Panc1 (cell line): ENCODE measurements at regions not wholly inside any gene's neighbourhood (a gene's known extent, or its start where the extent isn't known, plus 50 kb on each side); places are given as distances from the start of the nearest gene placed in this dataset.

Source experiments
- ATAC-seq: fragments of 200-7000 bp; cut with Tn5 transposase; 2 replicates; pipeline ENCODE4 v1.9.1; 2020; ENCODE audit warnings: mild to moderate bottlenecking, moderate library complexity
- BruUV-seq: library from RNA; stranded (reverse); fragments of 400-500 nt; replicated peaks from 2 replicates; lab custom pipeline; 2021; lab: Mats Ljungman, UMichigan
- CTCF ChIA-PET: fragments of 300-600 bp; sonication (Branson Sonifier 250); formaldehyde crosslinking; loops from one replicate; lab custom pipeline; 2022; ENCODE audit warnings: antibody characterized with exemption; lab: Charles Lee
- POLR2A ChIA-PET: fragments of 300-600 bp; sonication (Branson Sonifier 250); formaldehyde crosslinking; loops from one replicate; lab custom pipeline; 2022; ENCODE audit warnings: antibody characterized with exemption; lab: Charles Lee
- DNase-seq: peaks from one replicate; pipeline ENCODE4 v3.0.0-alpha.2; 2010; ENCODE audit warnings: low read depth, low spot score
- H3K27ac ChIP-seq: 2 replicates; pipeline ENCODE4 v1.5.1; 2011; ENCODE audit warnings: mild to moderate bottlenecking, low read length, inconsistent platforms
- H3K27me3 ChIP-seq: fragments of 200-500 bp; sonication (Bioruptor generic); 2 replicates; pipeline ENCODE4 v1.6.0; 2014; ENCODE audit warnings: low read length, inconsistent platforms; ENCODE audit not compliant: control insufficient read depth, insufficient read depth
- H3K36me3 ChIP-seq: fragments of 200-500 bp; sonication (Bioruptor generic); 2 replicates; pipeline ENCODE4 v1.5.1; 2014; ENCODE audit warnings: inconsistent platforms, mild to moderate bottlenecking, low read length, moderate library complexity; ENCODE audit not compliant: control insufficient read depth, insufficient read depth
- H3K4me1 ChIP-seq: 2 replicates; pipeline ENCODE4 v1.5.1; 2011; ENCODE audit warnings: inconsistent platforms, mild to moderate bottlenecking, low read length, moderate library complexity; ENCODE audit not compliant: control insufficient read depth, insufficient read depth
- H3K4me3 ChIP-seq, 2 experiments: 2 replicates each; pipeline ENCODE4 v1.5.1; 2011 to 2012; ENCODE audit warnings: low read depth in 2 of 2, low read length in 2 of 2, mild to moderate bottlenecking in 2 of 2, inconsistent platforms in 1 of 2, moderate library complexity in 1 of 2
- H3K9me3 ChIP-seq: fragments of 200-500 bp; sonication (Bioruptor generic); 2 replicates; pipeline ENCODE4 v1.5.1; 2014; ENCODE audit warnings: low read depth, mild to moderate bottlenecking, inconsistent platforms, low read length, moderate library complexity; ENCODE audit not compliant: control insufficient read depth, insufficient read depth
- CTCF ChIP-seq: fragments of 450-650 bp; IDR thresholded peaks from 2 replicates; pipeline ENCODE4 v1.5.1; 2017; ENCODE audit warnings: mild to moderate bottlenecking
- POLR2AphosphoS5 ChIP-seq: IDR thresholded peaks from 2 replicates; pipeline ENCODE4 v1.6.1; 2012; ENCODE audit warnings: mild to moderate bottlenecking, low read depth, low read length, moderate library complexity
- REST ChIP-seq, 2 experiments: IDR thresholded peaks; 2 replicates each; pipeline ENCODE4 v1.6.1; 2011 to 2012; ENCODE audit warnings: low read depth in 2 of 2, control low read depth in 1 of 2, low read length in 1 of 2, mild to moderate bottlenecking in 1 of 2, moderate library complexity in 1 of 2; ENCODE audit not compliant: insufficient read depth in 1 of 2
- SIN3A ChIP-seq: IDR thresholded peaks from 2 replicates; pipeline ENCODE4 v1.6.1; 2012; ENCODE audit warnings: low read depth, mild to moderate bottlenecking, low read length, moderate library complexity, borderline replicate concordance; ENCODE audit not compliant: insufficient read depth
- TCF7L2 ChIP-seq: IDR thresholded peaks from 2 replicates; pipeline ENCODE4 v1.6.1; 2011; ENCODE audit warnings: mild to moderate bottlenecking, low read depth, low read length, inconsistent platforms
- in situ Hi-C: cut with HindIII; loops from 2 replicates; pipeline ENCODE4 v1.10.0; 2016; ENCODE audit warnings: low sequenced_read_pairs, low pct_unique_long_range_greater_than_20kb
- intact Hi-C: fragments of 100-400 bp; cut with micrococcal nuclease; formaldehyde crosslinking; loops from one replicate; pipeline ENCODE4 v1.10.0; 2022; ENCODE audit not compliant: unreplicated experiment

- no peaks in the 10 kb centered on the region for H3K36me3 ChIP-seq
- BruUV-seq, result no TSS peak
- ChIA-PET POLR2A (no interaction called here), CTCF (no interaction called here)
- in situ Hi-C loops (no loop called here), intact Hi-C loops (no loop called here)
- H3K4me1 ChIP-seq, result no peaks in the 10 kb centered on the region
- no peak for TF ChIP-seq POLR2AphosphoS5
- TF ChIP-seq SIN3A, result no peak
- no peak for TF ChIP-seq TCF7L2
- TF ChIP-seq CTCF, result no peak
- no peak for TF ChIP-seq REST (IDR thresholded peaks at IDR 0.05; ENCODE audit: insufficient read depth in 1 of 2, low read depth in 2 of 2, low read length in 1 of 2)
- no peak overlapping the region for H3K27ac ChIP-seq
- no peaks in the 10 kb centered on the region for H3K9me3 ChIP-seq
- DNase-seq, result no peak
- no peak overlapping the region for H3K4me3 ChIP-seq
- H3K27me3 ChIP-seq, result peaks cover 3% of the 10 kb centered on the region; the same call in 1 of the 2 replicates
- no peak for ATAC-seq
Observed at GRCh38 chr20:1805161-1805581, 90.0 kb upstream of the SIRPA start.

- Histone ChIP-seq H3K4me3 (no peak overlapping the region), H3K27me3 (peaks cover 3% of the 10 kb centered on the region; the same call in 1 of the 2 replicates), H3K4me1 (no peaks in the 10 kb centered on the region), H3K27ac (no peak overlapping the region), H3K9me3 (no peaks in the 10 kb centered on the region), H3K36me3 (no peaks in the 10 kb centered on the region)
- POLR2A ChIA-PET, result no interaction called here
- TF ChIP-seq TCF7L2 (no peak), POLR2AphosphoS5 (no peak), REST (IDR thresholded peaks at IDR 0.05; ENCODE audit: insufficient read depth in 1 of 2, low read depth in 2 of 2, low read length in 1 of 2) (no peak), CTCF (no peak), SIN3A (no peak)
- in situ Hi-C loops (no loop called here), intact Hi-C loops (no loop called here)
- CTCF ChIA-PET, result no interaction called here
- DNase-seq (no peak), ATAC-seq (no peak)
- BruUV-seq, result no TSS peak
Observed at GRCh38 chr20:1804554-1804956, 90.7 kb upstream of the SIRPA start.
